PC-9 (cell line): ENCODE measurements at regions not wholly inside any gene's neighbourhood (a gene's known extent, or its start where the extent isn't known, plus 50 kb on each side); places are given as distances from the start of the nearest gene placed in this dataset.
A peak's percentile ranks its signal among the peaks of the same experiment; 100 is the strongest.
"Not testable (repeated sequence)": the region's sequence is repeated elsewhere in the genome, so short reads cannot be mapped to it uniquely, and the experiment has no call there.

Experiments
- BruUV-seq: library from RNA; stranded (reverse); fragments of 400-500 nt; replicated peaks from 2 replicates; lab custom pipeline; 2021; lab: Mats Ljungman, UMichigan
- CTCF ChIA-PET: fragments of 300-600 bp; sonication (Branson Sonifier 250); formaldehyde crosslinking; loops from one replicate; lab custom pipeline; 2022; ENCODE audit warnings: antibody characterized with exemption; lab: Charles Lee
- POLR2A ChIA-PET: fragments of 300-600 bp; sonication (Branson Sonifier 250); formaldehyde crosslinking; loops from one replicate; lab custom pipeline; 2022; ENCODE audit warnings: antibody characterized with exemption; ENCODE audit not compliant: unreplicated experiment; lab: Charles Lee
- DNase-seq, 2 experiments: peaks; one replicate each; pipeline versions ENCODE4 v3.0.0 to v3.0.0-alpha.2; 2015 to 2022; ENCODE audit warnings: mixed read lengths in 1 of 2
- H2AFZ ChIP-seq: fragments of 200-600 bp; sonication (generic); 2 replicates; pipeline ENCODE4 v1.8.1; 2017; ENCODE audit warnings: antibody characterized with exemption
- H3F3A ChIP-seq: fragments of 200-600 bp; sonication (generic); 2 replicates; pipeline ENCODE4 v1.8.1; 2017; ENCODE audit warnings: antibody characterized with exemption, mild to moderate bottlenecking, low read depth; ENCODE audit not compliant: insufficient read depth
- H3K27ac ChIP-seq: fragments of 200-600 bp; sonication (generic); 2 replicates; pipeline ENCODE4 v1.6.1; 2016; ENCODE audit warnings: mixed run types
- H3K27me3 ChIP-seq: fragments of 200-600 bp; sonication (generic); 2 replicates; pipeline ENCODE4 v1.6.1; 2016; ENCODE audit warnings: low read depth, mixed run types; ENCODE audit not compliant: insufficient read depth
- H3K36me3 ChIP-seq: fragments of 200-600 bp; sonication (generic); 2 replicates; pipeline ENCODE4 v1.6.1; 2016; ENCODE audit warnings: low read depth, mixed run types
- H3K4me1 ChIP-seq: fragments of 200-600 bp; sonication (generic); replicated peaks from 2 replicates; pipeline ENCODE4 v1.6.1; 2016; ENCODE audit warnings: mixed run types; ENCODE audit not compliant: insufficient read depth
- H3K4me2 ChIP-seq: fragments of 200-600 bp; sonication (generic); 2 replicates; pipeline ENCODE4 v1.6.1; 2017; ENCODE audit warnings: mixed run types
- H3K4me3 ChIP-seq: fragments of 200-600 bp; sonication (generic); 2 replicates; pipeline ENCODE4 v1.6.1; 2016; ENCODE audit warnings: mixed run types
- H3K79me2 ChIP-seq: fragments of 200-600 bp; sonication (generic); 2 replicates; pipeline ENCODE4 v1.6.1; 2017; ENCODE audit warnings: low read depth, mixed run types
- H3K9me2 ChIP-seq: fragments of 200-600 bp; sonication (generic); 2 replicates; pipeline ENCODE4 v1.8.1; 2017; ENCODE audit warnings: mild to moderate bottlenecking; ENCODE audit not compliant: insufficient read depth
- H3K9me3 ChIP-seq: fragments of 200-600 bp; sonication (generic); 2 replicates; pipeline ENCODE4 v1.8.1; 2016; ENCODE audit warnings: low read depth; ENCODE audit not compliant: insufficient read depth
- H4K20me1 ChIP-seq: fragments of 200-600 bp; sonication (generic); 2 replicates; pipeline ENCODE4 v1.8.1; 2017; ENCODE audit not compliant: insufficient read depth
- EZH2 ChIP-seq: fragments of 200-600 bp; sonication (generic); IDR thresholded peaks from 2 replicates; pipeline ENCODE4 v1.8.0; 2017; ENCODE audit warnings: antibody characterized with exemption, low read depth
- intact Hi-C: fragments of 100-400 bp; cut with micrococcal nuclease; formaldehyde crosslinking; loops from one replicate; pipeline ENCODE4 v1.10.0; 2022; ENCODE audit not compliant: unreplicated experiment
- TF ChIP-seq, protein P1 (sequence below): fragments of 200-600 bp; sonication (generic); conservative IDR thresholded peaks from 2 replicates; pipeline ENCODE4 v1.6.1; 2017; ENCODE audit warnings: mixed run types, antibody characterized with exemption, mild to moderate bottlenecking, moderate library complexity

DNA sequence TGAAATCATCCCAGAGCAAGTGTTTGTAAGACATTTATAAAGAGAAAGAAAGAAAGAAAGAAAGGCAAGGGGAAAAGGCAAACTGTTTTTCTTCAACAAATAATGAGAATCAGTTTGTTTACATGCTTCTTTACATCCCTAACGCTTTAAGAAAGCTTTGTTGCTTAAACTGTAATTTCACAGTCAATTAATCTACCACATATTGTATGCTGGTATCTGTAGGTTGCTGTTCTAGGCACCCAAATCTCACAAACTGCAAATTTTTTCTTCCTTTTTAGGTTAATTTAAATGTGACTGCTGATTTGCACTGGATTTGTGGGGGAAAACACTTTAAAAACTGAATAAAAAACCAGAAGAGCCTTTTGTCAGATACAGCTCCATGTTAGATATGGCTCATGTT lies 384.2 kb downstream of the ATP23 start:
- H3K27ac ChIP-seq = no peak overlapping the region
- H3K79me2 ChIP-seq = no peaks in the 10 kb centered on the region
- ChIA-PET POLR2A (interaction anchor here (0.7 kb wide), 1 partner anchor 385 kb away, joined by 4 read pairs; no protein-coding TSS in a partner anchor), CTCF (no interaction called here)
- H3K9me2 ChIP-seq = no peaks in the 10 kb centered on the region
- TF ChIP-seq, protein P1, sequence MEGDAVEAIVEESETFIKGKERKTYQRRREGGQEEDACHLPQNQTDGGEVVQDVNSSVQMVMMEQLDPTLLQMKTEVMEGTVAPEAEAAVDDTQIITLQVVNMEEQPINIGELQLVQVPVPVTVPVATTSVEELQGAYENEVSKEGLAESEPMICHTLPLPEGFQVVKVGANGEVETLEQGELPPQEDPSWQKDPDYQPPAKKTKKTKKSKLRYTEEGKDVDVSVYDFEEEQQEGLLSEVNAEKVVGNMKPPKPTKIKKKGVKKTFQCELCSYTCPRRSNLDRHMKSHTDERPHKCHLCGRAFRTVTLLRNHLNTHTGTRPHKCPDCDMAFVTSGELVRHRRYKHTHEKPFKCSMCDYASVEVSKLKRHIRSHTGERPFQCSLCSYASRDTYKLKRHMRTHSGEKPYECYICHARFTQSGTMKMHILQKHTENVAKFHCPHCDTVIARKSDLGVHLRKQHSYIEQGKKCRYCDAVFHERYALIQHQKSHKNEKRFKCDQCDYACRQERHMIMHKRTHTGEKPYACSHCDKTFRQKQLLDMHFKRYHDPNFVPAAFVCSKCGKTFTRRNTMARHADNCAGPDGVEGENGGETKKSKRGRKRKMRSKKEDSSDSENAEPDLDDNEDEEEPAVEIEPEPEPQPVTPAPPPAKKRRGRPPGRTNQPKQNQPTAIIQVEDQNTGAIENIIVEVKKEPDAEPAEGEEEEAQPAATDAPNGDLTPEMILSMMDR = no peak
- TF ChIP-seq EZH2 = no peak
- BruUV-seq = no TSS peak
- H2AFZ ChIP-seq = no peak overlapping the region
- H3F3A ChIP-seq = no peaks in the 10 kb centered on the region
- H3K27me3 ChIP-seq = no peaks in the 10 kb centered on the region
- H3K9me3 ChIP-seq = no peaks in the 10 kb centered on the region
- intact Hi-C loops = no loop called here
- H3K4me3 ChIP-seq = no peak overlapping the region
- DNase-seq = no peak
- no peaks in the 10 kb centered on the region for H4K20me1 ChIP-seq
- no peak overlapping the region for H3K4me2 ChIP-seq
- no peaks in the 10 kb centered on the region for H3K36me3 ChIP-seq
- no peaks in the 10 kb centered on the region for H3K4me1 ChIP-seq

DNA sequence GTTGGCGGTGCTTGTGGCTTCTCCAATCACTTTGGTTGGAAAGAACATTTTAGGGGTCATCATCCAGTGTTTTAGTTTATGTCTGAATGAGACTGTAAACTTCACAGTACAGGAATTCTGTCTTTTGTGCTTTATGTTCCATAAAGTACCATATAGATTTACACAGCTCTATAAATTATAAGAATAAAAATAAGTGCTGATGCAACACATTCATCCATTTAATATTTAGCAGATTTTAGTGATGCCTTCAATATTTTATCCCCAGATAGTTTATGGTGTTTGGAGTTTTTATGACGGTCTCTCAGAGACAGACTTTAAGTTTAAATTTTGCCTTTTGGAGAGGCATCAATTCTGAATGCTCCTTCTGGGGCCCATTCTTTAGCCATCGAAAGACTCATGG lies 385.2 kb downstream of the ATP23 start:
- DNase-seq = no peak
- H3K27me3 ChIP-seq = no peaks in the 10 kb centered on the region
- BruUV-seq = no TSS peak
- TF ChIP-seq EZH2 = no peak
- TF ChIP-seq, protein P1 = no peak
- no peak overlapping the region for H3K27ac ChIP-seq
- ChIA-PET POLR2A (no interaction called here), CTCF (no interaction called here)
- H3K9me3 ChIP-seq = no peaks in the 10 kb centered on the region
- no peaks in the 10 kb centered on the region for H3F3A ChIP-seq
- no peak overlapping the region for H3K4me3 ChIP-seq
- intact Hi-C loops = no loop called here
- no peaks in the 10 kb centered on the region for H3K79me2 ChIP-seq
- H2AFZ ChIP-seq = no peak overlapping the region
- no peaks in the 10 kb centered on the region for H4K20me1 ChIP-seq
- no peaks in the 10 kb centered on the region for H3K4me1 ChIP-seq
- no peaks in the 10 kb centered on the region for H3K36me3 ChIP-seq
- H3K4me2 ChIP-seq = no peak overlapping the region
- H3K9me2 ChIP-seq = no peaks in the 10 kb centered on the region

DNA sequence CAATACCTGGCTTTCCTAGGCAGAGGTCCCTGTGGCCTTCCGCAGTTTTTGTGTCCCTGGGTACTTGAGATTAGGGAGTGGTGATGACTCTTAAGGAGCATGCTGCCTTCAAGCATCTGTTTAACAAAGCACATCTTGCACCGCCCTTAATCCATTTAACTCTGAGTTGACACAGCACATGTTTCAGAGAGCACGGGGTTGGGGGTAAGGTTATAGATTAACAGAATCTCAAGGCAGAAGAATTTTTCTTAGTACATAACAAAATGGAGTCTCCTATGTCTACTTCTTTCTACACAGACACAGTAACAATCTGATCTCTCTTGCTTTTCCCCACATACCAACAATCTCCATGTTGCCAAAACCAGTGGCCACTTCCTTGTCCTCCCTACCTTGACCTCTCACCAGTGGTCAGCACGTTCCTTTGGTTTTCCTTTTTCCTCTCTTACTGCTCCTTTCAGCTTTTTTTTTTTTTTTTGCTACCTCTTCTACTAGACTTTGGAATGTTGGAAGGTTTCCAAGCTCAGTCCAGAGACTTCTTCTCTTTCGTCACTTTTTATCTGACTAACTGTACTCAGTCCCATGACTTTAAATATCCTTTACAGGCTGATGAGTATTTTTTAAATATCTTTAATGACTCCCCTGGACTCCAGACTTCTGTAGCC lies 395.3 kb downstream of the ATP23 start:
- H3K79me2 ChIP-seq, H3K4me3 ChIP-seq, H3K9me3 ChIP-seq, H3K36me3 ChIP-seq, H3K27me3 ChIP-seq, H4K20me1 ChIP-seq, H3K9me2 ChIP-seq, H3F3A ChIP-seq, H3K4me1 ChIP-seq, BruUV-seq, H3K27ac ChIP-seq, intact Hi-C loops, H3K4me2 ChIP-seq, H2AFZ ChIP-seq: not testable (repeated sequence)
- CTCF ChIA-PET = interaction anchor here (0.6 kb wide), 1 partner anchor 107 kb away, joined by 5 read pairs; no protein-coding TSS in a partner anchor
- POLR2A ChIA-PET = interaction anchor here (0.7 kb wide), 2 partner anchors 149 to 175 kb away, joined by 3 read pairs; no protein-coding TSS in a partner anchor
- DNase-seq = peak; percentile 38 to 58

DNA sequence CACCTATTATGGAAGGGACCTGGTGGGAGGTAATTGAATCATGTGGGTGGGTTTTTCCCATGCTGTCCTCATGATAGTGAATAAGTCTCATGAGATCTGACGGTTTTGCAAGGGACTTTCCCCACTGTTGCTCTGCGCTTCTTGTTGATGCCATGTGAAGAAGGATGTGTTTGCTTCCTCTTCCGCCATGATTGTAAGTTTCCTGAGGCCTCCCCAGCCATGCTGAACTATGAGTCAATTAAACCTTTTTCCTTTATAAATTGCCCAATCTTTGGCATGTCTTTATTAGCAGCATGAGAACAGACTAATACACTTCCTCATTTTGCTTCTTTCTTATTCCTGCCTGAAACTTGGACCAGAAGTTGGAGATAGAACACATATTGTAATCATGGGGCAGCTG lies 396.2 kb downstream of the ATP23 start:
- H3K79me2 ChIP-seq, H3K27ac ChIP-seq, H3F3A ChIP-seq, CTCF ChIA-PET, H4K20me1 ChIP-seq, BruUV-seq, H3K4me2 ChIP-seq, H3K4me1 ChIP-seq, H3K9me3 ChIP-seq, H3K27me3 ChIP-seq, H3K4me3 ChIP-seq, H3K36me3 ChIP-seq, H2AFZ ChIP-seq, intact Hi-C loops, H3K9me2 ChIP-seq, DNase-seq: not testable (repeated sequence)
- POLR2A ChIA-PET = interaction anchor here (0.6 kb wide), 1 partner anchor 73 kb away, joined by 3 read pairs; no protein-coding TSS in a partner anchor
